GM04503 (cell line): ENCODE measurements at regions not wholly inside any gene's neighbourhood (a gene's known extent, or its start where the extent isn't known, plus 50 kb on each side); places are given as distances from the start of the nearest gene placed in this dataset.

Experiments used
- DNase-seq: peaks from one replicate; pipeline ENCODE4 v3.0.0-alpha.2; 2012; ENCODE audit warnings: low read depth

DNA sequence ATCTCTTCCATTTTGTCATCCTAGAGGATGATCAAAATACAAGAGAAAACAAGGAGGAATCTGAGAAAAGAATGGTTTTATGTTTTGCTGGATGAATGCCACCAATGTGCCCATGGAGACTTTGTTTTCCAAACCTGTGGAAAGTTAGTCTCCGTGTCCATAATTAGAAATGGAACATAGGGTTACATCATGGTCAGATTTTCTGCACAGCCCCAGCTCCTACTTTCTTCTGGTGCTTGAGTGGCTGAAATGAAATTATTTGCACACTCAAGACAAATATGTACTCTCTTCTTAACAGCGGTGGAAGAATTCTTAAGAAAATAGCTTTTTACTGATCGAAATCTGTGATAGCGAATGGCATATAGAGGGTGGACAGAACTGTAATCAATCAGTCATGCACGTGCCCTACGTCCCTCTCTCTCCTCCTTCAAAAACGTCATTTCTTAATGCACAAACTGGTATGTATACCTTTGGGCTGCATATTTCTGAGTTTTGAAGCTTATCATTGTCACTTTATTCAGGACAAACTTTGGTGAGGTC is 825.2 kb downstream of the AACS start:
- DNase-seq = no peak

DNA sequence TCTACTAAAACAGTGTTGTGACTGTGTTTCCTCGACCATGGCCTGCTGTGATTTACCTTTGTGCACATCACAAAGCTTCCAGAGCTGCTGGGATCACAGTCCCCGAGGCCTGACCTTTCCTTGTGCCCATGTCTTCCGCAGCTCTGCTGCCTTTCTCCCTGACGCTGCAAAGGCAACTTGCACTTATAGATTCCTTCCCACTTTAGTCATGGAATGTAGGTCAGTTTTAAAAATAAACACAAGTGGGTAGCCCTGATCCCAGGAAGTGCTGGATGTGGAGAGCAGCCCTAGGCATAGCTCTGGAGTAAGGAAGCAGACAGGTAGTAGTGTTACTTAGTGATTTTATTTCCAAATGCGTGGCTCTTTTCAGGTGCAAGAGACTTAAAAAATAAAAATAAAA is 825.7 kb downstream of the AACS start:
- DNase-seq = no peak

DNA sequence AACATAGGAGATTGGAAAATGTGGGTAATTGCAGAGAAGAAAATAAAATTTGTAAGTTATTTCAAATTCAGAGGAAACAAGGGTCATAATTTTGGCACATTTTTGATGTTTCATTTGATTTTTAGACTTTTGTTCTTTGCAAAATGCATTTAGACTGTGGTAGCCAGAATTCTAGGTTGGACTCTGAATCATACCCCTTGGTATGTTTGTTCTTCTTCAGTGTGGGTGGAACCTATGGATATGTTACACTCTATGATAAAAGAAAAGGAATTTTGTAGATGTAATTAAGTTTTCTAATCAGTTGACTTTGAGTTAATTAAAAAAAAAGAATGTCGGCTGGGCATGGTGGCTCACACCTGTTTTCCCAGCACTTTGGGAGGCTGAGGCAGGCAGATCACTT is 827.0 kb downstream of the AACS start:
- DNase-seq = no peak

DNA sequence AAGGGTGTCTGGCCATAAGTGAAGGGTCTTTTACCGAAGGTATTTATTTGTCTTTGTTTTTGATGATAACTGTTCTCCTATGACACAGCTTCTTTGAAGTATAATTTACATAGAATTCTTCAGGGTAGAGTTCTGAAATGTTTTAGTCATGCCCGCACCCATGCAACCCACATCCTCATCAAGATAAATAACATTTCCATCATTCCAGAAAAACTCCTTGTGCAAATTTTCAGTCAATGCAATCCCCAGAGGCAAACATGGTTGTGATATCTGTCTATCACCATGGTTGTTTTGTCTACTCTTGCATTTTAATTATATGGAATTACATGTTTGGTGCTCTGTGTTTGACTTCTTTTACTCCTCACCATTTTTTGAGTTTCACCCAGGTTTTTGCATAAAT is 837.8 kb downstream of the AACS start:
- DNase-seq = no peak

DNA sequence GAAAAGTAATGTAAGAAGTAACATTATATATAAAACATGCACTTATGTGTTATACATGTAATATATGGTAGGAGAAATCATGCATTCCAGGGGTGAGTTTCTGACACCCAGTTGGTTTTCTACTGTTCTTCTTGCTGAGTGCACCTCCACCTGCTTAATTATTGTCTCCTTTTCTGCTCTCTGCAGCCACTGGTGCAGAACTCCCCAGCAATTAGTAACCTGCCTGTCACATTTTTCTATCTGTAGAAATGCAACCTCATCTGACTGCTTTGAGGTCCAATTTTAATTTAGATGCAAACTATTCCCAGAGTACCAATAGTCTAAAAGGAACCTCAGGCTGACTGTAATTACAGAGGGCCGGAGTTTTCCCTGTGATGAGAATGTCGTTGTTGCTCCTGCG is 842.1 kb downstream of the AACS start:
- no peak for DNase-seq

DNA sequence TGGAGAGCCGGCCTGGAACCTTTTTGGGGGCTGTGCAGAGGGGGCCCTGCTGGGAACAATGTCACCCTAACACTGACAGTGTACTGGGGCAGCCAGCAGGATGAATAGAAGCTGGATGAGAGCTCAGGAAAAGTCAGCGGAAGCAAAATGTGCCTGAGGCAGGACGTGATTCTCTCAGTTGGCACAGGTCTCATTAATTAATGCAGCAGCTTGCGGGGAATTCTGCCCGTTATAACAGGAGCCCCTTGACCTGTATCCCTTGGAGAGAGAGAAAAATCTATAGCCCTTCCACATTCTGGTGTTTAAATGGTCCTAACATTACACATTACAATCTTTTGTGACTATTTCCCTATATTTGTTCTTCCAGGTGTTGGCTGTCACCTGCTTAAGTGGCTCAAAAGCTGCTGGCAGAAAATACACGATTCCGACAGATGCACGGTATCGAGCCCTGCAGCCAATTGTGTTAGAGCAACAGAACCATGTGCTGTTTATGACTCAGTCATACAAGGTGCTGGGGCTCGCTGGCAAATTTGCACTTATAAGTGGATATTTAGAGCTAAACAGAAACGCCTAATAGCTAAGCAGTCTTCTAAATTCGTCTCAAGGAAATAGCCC is 854.7 kb downstream of the AACS start:
- DNase-seq = no peak

DNA sequence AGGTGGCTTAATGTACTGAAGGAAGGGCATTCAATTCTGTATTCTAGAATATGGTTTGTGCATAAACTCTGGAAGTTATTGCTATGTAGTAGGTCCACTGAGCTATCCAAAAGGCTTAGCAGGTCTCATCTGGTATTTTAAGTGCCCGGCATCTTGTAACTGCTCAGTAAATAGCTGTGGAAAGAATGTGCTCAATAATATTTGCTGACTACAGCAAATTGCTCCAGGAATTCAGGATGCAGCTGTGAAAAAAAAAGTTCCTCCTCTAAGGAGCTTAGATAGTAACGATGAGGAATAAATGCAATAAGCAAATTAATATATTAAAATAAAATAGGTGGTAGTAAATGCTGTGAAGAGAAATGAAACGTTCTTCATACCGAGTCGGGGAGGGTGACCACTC is 857.1 kb downstream of the AACS start:
- DNase-seq = no peak

DNA sequence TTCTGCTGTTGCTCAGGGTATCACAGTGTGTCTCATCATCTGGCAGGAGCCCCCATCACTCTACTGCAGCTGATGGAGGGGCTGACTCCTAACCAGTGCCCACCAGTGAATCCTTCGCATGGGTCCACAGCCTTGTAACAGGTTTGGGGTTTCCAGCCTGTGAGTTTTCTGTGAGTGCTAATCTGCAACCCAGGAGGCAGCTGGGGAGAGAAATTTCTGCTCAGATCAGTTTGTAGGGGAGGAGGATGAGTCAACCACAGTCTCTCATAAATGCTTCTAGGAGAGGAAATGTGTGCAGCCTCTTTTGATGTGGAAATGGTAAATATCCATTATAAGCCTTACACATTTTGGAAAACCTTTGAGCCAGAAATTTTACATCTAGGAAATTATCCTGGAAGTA is 871.3 kb downstream of the AACS start:
- DNase-seq = no peak

DNA sequence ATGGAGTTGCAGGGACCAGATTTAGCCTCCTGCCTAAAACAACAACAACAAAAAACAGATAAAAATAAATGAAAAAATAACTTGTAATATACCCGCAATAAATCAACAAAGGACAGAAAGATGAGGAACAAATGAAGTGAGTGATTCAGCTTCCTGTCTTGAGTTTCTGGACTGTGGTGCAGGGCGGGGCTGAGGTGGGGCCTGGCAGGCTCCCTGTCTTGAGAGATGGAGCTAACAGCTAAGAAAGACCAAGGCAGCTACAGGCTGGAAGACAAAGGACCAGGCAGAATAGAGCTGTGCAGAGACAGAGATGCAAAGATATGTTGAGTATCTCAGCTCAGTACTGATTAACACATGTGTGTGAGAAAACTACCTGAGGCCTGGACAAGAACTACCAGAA is 879.2 kb downstream of the AACS start:
- no peak for DNase-seq

DNA sequence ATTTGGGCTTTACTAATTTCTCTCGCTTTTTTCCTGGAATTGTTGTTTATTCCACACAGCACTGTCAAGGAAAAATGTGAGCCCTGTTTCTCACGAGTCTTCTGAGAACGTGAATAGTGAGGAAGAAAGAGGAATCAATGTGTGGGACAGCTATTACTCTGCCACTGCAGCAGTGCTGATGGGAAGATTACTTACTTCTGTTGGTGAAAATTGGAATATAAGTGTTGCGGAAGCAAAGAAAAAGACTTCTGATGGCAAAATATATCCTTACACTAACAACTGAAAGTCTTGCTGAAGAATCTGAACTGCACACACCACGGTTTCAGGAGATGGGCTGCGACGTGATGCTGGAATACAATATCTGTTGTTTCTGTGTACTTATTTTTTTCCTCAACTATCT is 884.2 kb downstream of the AACS start:
- no peak for DNase-seq

DNA sequence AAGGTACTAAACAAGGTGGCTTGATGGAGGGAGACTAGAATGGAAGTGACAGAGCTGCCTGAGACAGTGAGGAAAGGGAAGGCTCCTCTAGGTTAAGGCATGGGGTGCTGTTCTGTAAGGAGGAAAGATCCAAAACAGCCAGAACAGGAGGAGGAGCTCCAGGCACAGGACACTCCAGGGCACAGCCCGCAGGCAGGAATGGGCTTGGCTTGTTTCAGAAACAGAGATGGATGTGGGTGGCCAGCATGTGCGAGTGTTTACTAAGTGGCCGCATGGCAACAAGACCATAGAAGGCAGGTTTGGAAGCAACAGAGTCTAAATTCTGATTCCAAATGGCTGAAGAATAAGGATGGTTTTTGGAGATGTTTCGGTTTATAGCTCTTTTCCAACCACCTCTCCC is 889.1 kb downstream of the AACS start:
- DNase-seq = no peak

DNA sequence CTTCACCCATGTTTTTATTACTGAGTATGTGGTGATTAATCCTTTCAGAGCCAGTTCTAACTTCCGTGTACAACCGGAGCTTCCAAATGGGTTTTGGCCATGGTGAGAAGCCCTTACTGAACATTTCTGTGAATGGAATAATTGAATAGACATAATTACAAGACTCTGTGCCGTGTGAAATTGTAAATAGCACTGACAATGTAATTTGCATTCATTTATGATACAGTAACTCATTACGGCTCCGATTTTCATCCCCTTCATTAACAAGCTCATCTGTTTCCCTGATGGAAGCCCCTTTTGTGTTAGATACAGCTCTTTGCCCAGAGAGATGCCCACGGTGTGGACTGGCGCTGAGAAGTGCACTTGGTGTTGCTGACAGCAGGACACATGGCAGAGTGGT is 891.0 kb downstream of the AACS start:
- no peak for DNase-seq

DNA sequence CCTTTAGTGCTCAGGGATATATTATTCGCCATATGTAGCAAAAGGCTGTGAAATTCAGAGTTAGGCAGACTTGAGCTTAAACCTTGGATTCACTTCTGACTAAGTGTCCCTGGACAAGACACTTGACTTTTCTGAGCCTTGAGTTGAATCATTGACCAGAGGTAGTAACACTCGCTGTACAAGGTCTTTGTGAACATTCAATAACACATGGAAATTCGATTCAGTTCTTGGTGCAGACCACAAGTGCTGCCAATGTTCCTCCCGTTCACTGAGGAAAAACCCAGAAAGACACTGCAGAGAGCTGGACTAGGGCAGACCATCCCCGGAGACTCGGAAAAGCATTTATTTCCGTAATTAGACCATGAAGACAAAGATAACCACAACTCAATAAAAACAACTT is 901.4 kb downstream of the AACS start:
- DNase-seq = no peak

DNA sequence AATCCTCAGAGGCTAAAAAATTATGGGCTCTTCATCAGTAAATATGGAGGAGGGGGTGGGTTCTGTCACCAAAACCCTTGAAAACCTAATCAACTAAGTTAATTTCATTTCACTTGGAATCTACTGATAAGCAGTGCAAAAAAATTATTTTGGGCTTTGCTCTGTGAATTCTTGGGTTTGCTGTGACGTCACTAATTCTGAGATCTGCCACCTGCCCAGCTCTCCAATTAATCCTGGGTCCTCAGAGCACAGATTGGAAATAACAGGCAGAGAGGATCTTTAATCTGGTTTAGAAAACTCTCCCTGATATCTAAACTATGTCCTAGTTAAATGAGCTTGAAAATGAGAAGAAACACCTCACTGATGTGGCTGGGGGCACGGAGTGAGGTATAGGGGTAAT is 903.2 kb downstream of the AACS start:
- DNase-seq = no peak

DNA sequence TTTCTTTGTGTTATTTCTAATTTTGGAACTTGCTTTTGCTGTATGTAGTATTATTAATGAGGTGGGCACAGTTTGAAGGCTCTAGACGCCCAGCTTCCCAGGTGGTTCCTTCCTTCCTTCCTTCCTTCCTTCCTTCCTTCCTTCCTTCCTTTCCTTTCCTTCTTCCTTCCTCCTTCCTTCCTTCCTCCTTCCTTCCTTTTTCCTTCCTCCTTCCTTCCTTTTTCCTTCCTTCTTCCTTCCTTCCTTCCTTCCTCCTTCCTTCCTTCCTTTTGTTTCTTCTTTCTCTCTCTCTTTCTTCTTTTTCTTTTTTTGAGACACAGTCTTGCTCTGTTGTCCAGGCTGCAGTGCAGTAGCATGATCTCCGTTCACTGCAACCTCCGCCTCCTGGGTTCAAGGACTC is 906.7 kb downstream of the AACS start:
- DNase-seq = no peak

DNA sequence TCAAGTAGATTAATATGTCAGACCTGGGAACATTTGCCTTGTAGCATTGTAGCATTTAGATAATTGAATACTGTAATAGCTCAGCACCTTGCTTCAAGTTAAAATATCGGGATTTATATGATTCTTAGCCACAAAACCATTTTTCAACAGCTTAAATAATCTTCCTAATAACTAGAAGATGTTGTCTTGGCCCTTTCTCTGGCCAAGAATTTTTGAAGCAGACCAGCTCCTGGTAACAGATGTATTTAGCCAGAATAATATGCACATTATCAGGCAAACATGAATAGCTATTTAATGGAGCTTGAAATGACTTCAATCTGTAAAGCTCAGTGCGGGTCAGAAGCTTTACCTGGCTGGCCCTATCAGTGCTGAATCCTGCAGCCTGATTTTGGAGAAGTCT is 913.1 kb downstream of the AACS start:
- DNase-seq = no peak

DNA sequence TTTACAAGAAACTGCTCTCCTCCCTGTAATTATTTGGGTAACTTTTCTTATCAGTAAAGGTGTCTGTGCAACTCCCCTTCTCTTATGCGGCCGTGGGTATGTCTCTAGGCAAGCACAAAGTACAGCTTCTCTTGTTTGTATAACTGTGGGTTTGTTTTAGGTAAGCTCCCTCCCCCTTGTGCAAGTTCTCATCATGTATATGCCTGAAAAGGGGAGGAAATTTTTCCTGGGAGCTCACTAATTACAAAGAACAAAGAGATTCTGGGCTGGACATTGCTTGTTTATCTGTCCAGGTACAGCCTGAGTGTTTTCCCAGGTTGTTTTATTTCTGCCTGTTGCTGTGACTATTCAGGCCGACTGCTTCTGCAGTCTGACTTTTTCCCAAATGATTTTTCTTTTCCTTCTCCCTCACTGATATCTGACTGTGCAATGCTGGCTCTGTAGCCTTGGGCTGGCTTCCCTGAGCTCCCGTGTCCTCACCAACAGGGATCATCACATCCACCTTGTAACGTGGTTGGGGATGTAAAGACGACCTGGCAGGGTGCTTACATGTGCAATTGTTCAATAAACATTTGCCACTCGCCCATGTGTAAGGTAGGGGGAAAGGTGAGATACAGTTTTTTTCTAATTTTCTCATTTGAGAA is 916.5 kb downstream of the AACS start:
- DNase-seq = no peak

DNA sequence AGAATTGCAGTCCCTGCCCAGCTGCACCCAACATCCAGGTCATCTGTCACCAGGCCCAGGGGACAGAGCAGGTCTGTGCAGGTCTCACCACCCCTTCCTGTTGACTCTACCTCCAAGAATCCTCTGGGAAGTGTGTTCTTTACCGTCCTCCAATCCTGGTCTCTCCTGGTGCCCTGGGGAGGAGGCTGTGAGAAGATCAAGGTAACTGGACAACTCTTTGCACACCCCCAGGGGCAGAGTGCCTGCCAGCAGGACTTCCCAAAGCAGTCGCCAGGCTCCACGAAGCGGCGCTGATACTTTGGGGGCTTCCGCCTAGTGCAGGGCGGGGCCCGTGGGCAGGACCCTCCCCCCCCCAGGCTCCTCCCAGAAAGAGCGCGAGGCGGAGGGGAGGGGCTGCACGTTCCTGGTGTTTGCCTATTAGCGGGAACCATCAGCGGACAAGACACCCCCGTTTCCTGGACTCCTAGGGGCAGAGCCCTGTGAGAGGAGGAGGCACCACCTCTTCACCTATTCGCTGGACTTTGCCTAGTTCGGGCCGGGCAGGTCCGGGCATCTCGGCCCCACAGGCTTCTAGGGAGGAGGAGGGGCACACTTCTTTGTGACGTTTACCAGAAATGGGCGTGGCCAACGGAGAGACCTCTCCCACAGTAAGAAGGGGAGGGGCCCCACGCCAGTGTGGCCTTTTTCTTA is 918.0 kb downstream of the AACS start:
- DNase-seq = no peak

DNA sequence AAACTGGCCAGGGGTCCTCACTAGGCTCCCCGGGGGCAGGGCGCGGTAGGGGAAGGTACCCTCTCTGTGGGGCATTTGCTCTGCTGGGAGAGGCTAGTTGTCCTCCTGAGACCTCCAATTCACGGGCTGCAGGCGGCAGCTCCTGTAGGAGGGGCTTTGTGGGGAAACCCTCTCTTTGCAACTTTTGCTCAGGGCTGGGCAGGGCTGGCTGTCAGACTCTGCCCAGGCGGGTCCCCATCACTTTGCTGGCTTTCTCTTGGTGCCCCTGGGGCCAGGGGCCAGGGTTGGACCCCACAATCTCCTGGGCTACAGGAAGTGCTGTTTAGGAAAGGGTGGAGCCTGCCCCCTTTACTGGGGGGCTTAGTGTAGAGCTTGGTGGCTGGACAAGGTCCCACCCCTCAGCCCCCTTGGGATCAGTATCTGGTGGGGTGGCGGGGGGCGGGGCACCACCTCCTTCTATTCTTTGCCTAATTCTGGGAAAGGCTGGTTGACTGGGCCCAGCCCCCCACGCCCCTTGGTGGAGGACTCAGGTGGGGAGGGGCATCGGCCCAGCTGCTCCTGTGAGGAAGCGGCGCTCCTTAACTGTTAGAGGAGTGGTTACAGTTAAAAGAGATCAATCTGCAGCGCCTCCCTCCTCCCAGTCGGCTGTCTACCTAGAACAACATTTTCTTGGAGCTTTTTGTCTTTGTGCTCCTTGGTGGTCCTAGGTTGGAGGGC is 918.7 kb downstream of the AACS start:
- no peak for DNase-seq

DNA sequence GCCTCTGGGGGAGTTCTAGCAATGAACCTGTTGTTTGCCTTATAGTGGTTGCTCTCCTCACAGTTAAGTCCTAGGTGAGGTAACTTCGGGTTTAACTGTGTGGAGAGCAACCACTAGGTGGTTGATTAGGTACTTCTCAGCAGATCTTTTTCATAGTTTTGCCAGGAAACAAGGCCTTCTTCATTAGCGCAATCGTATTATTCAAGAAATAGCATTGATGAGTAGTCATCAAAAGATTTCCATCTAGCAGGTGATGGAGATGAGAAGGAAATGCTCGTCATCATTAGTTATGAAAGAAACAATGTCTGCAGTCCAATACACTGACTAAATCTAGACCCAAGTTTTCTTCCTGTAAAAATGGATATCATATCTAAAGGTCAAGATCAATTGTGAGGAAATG is 923.3 kb downstream of the AACS start:
- no peak for DNase-seq

DNA sequence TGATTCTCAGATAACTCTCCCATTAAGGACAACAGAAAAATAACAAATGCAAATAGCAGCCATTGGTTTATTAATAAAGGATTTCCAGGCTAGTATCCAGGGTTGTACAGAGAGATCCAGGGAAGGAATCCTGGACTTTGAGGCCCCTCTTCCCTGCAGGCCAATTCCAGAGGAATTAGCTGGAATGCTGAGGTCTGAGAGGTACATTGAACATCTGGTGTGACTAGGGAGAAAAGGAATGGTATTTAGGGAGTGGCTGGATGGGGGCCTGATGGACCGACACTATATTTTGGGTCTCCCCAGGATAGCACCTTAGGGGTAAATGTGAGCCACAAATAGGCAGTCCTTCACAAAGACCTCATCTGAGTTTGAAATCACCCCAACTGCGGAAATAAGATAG is 924.5 kb downstream of the AACS start:
- no peak for DNase-seq

DNA sequence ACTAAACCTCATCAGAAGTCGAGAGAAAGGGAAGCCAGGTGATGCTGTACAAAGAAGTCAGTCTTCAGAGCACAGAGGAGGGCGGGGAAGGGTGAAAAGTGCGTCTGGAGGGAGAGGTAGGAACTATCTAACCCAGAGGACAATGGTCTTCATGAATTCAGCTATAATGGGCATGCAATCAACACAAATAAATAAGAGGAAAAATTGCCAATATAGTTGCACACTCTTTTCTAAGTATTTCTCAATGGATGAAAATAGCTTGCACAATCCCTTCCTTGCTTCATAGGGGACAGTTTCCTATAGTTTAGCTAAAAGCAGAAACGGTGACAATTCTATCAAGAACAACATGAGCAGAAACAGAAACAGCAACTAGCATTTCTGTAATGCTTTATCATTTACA is 931.2 kb downstream of the AACS start:
- DNase-seq = no peak

DNA sequence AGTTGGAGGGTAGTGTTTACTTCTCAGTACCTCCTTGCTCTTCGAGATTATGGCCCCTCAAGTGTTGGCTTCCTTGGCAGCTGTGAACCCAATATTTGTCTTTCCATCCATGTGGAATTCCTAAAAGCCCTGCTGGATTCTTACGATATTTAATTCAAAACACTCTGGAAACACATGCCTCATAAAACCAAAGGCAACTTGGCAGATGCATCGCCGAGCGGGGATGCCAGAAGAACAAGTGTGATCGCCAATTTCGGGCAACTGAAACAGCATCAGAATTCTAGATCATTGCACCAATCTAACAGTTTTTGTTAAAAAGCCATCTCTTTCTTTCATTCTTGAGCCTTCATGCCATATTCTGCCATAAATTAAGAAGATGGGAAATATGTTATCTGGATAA is 934.4 kb downstream of the AACS start:
- no peak for DNase-seq
